Fibroblast of peridontal ligament (primary cell): ENCODE measurements at regions not wholly inside any gene's neighbourhood (a gene's known extent, or its start where the extent isn't known, plus 50 kb on each side); places are given as distances from the start of the nearest gene placed in this dataset.
"Not testable (repeated sequence)": the region's sequence is repeated elsewhere in the genome, so short reads cannot be mapped to it uniquely, and the experiment has no call there.

Source experiments
- DNase-seq: peaks from one replicate; pipeline ENCODE4 v3.0.0-alpha.2; 2010; ENCODE audit errors: extremely low read depth

- DNase-seq: no peak
Observed at GRCh38 chr6:56806368-56806767, 148.5 kb upstream of the BEND6 start.

- peak; percentile 58 for DNase-seq
Observed at GRCh38 chr6:56804996-56805395, 149.9 kb upstream of the BEND6 start.

GRCh38 chr6:56803594-56803993, 151.3 kb upstream of the BEND6 start:
- peak; percentile 94 for DNase-seq

DNA sequence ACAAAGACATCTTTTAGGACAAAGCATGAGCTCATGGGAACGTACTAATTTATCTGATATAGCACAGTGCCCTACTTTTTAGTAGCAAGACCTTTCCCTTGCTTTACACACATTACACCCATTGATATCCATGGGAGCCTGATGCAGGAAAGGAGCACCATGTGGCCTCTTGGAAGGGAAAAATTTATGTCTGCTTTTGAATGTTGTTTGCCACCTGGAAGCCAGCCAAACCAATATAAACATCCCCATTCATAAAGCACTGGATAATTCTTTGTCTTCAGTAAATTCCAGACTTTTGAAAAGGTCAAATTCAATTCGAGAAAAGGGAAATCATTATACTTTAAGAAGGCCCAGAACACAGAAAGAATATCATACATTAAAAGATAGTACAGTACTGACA, 152.3 kb upstream of the BEND6 start:
- DNase-seq: peak; percentile 81

GRCh38 chr6:56799989-56800388, 154.9 kb upstream of the BEND6 start:
- no peak for DNase-seq

DNA sequence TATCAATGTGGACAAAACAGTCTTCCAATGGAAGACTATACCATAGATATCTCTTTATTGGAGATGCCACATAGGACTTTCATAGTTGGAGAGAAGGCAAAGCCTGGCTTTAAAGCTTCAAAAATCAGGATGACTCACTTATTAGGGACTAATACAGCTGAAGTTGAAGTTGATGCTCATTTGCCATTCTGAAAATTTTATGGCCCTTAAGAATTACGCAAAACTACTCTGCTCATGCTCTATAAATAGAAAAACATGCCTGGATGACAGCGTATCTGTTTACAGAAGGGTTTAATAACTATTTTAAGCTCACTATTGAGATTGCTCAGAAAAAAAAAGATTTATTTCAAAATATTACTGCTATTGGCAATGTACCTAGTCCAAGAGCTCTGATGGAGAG, 155.5 kb upstream of the DST start:
- DNase-seq: peak; percentile 34

GRCh38 chr6:56796196-56796532, 153.5 kb upstream of the DST start:
- DNase-seq: no peak

- peak; percentile 52 for DNase-seq
Observed at GRCh38 chr6:56795466-56796195, 152.9 kb upstream of the DST start.

DNA sequence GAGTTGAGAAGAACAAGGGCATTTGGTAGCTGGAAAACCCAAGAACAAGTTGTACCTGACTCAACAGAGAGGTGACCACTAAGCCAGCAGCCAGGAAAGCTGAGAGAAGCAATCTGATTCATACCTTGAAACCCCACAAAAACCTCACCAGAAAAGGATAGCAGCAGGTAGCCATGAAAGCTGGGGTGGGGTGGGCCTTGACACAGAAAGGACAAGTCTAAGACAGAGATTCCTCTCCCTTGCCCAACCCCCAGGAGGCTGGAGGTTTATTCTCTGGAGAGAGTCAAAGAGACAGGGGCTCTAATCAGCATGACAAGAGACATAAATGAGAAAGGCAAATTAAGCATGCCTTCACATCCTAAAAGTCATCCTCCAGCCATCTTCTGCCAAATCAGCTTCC, 151.7 kb upstream of the DST start:
- DNase-seq: no peak

- DNase-seq: no peak
Observed at GRCh38 chr6:56793938-56794337, 151.2 kb upstream of the DST start.

GRCh38 chr6:56790414-56790813, 147.7 kb upstream of the DST start:
- DNase-seq: no peak

- DNase-seq: no peak
Observed at GRCh38 chr6:56789879-56790278, 147.2 kb upstream of the DST start.

- DNase-seq: no peak
Observed at GRCh38 chr6:56789342-56789741, 146.7 kb upstream of the DST start.

GRCh38 chr6:56787209-56787608, 144.5 kb upstream of the DST start:
- no peak for DNase-seq

GRCh38 chr6:56786256-56786655, 143.6 kb upstream of the DST start:
- DNase-seq: no peak

DNA sequence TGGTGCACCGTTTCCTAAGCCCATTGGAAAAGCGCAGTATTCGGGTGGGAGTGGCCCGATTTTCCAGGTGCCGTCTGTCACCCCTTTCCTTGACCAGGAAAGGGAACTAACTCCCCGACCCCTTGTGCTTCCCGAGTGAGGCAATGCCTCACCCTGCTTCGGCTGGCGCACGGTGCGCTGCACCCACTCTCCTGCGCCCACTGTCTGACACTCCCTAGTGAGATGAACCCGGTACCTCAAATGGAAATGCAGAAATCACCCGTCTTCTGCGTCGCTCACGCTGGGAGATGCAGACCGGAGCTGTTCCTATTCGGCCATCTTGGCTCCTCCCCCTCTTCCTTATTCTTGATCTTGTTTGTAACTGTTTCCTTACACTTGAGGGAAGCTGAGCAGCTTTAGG, 142.8 kb upstream of the DST start:
- not testable (repeated sequence) for DNase-seq

DNA sequence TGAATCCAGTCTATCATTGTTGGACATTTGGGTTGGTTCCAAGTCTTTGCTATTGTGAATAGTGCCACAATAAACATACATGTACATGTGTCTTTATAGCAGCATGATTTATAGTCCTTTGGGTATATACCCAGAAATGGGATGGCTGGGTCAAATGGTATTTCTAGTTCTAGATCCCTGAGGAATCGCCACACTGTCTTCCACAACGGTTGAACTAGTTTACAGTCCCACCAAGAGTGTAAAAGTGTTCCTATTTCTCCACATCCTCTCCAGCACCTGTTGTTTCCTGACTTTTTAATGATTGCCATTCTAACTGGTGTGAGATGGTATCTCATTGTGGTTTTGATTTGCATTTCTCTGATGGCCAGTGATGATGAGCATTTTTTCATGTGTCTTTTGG, 137.4 kb upstream of the DST start:
- not testable (repeated sequence) for DNase-seq

DNA sequence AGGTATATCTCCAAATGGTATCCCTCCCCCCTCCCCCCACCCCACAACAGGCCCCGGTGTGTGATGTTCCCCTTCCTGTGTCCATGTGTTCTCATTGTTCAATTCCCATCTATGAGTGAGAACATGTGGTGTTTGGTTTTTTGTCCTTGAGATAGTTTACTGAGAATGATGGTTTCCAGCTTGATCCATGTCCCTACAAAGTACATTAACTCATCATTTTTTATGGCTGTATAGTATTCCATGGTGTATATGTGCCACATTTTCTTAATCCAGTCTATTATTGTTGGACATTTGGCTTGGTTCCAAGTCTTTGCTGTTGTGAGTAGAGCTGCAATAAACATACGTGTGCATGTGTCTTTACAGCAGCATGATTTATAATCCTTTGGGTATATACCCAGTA, 135.8 kb upstream of the DST start:
- not testable (repeated sequence) for DNase-seq

DNA sequence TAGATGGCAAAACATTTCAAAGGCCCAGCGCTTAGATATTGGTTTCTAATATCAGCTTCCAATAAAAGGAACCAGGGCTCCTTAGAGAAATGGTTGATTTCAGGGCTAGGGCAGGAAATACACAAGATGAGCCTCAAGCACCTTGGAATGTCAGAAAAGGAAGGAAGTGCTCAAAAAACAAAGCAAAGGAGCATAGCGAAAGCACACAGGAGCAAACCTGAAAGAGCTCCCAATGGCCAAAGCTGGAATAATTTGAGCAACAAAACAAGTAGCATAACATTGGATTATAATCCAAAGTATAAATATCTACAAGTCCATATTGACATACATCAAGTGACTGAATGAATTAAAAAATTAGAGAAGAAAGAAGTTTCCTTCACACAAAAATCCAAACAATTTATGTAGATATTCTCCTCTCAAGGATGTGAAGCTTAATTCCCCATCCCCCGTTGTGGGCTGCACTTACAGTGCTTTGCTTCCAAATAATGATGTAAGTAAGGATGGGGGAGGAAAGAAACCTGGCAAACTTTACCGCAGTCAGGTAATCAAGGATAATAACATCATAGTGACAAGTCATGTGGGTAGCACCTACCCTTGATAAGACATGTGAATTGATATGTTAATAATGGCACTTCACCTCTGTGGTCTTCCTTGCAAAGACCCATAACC, 132.9 kb upstream of the DST start:
- no peak for DNase-seq

DNA sequence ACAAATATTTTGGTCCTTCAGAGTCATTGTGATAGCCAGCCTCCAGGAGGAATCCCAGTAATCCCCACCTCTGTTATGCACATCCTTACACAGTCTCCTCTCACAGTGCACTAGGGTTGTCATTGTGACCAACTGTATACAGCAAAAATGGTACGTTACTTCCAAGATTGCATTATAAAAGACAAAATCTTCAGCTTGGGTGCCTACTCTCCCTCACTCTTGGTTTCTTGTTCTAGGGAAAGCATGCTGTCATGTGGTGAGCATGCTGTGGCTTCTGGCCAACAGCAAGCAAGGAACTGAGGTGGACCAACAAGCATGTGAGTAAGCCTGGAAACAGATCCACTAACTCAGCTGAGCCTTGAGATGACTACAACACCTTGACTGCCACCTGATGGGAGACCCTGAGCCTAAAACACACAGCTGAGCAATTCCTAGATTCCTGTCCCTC, 130.1 kb upstream of the DST start:
- peak; percentile 74 for DNase-seq

DNA sequence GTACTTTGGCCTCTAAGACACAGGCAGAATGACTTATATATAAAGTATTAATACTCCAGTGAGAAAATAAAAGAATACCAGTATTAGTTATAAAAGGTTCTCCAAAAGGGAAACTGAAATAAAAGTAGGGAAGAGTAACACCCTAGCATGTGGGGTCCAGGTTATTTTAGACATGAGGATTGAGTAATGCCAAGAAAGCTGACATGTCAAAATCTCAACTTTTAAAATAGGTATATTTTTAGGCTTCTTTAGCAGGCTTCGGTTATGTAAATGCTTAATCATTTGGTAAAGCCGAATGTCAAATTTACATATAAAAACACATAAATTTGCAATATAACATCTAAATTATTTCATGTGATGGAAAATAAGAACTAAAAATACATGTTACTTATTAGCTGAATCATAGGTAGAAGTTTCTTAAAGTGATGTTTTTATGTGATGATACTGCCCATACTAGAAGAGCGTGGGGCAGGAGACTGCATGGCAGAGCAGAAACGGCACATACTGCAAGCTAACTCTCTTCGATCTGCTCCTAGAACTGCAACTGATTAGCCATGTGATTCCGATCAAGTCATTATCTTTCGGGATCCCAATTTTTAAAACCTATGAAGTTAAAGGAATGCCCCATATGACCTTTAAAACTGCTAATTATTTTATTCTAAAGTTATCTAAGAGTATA, 129.4 kb upstream of the DST start:
- no peak for DNase-seq

GRCh38 chr6:56771189-56771588, 128.5 kb upstream of the DST start:
- no peak for DNase-seq

DNA sequence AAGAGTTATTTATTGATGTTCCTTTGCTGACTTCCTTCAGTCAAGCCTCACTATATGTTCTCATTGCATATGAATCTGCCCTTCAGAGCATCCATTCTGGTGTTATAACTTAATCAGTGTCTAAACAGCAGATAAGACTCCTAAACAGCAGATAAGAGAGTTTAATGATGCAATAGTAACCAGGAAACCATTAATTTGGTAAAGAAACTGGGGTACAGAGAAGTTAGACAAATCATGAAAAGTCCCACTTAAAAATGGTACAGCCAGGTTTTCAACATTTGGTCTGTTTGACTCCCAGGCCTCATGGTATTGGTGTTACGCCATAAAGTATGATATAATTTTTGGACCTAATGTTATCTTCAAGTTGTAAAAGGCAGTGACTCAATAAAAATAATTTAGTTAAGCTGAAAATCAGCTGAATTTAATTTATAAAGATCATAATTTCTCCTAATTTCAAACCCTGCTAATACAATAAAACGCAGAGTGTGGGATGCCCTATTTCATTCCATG, 127.4 kb upstream of the DST start:
- DNase-seq: peak; percentile 32
